ENCODE measurements at regions not wholly inside any gene's neighbourhood (a gene's known extent, or its start where the extent isn't known, plus 50 kb on each side); places are given as distances from the start of the nearest gene placed in this dataset.

DNA sequence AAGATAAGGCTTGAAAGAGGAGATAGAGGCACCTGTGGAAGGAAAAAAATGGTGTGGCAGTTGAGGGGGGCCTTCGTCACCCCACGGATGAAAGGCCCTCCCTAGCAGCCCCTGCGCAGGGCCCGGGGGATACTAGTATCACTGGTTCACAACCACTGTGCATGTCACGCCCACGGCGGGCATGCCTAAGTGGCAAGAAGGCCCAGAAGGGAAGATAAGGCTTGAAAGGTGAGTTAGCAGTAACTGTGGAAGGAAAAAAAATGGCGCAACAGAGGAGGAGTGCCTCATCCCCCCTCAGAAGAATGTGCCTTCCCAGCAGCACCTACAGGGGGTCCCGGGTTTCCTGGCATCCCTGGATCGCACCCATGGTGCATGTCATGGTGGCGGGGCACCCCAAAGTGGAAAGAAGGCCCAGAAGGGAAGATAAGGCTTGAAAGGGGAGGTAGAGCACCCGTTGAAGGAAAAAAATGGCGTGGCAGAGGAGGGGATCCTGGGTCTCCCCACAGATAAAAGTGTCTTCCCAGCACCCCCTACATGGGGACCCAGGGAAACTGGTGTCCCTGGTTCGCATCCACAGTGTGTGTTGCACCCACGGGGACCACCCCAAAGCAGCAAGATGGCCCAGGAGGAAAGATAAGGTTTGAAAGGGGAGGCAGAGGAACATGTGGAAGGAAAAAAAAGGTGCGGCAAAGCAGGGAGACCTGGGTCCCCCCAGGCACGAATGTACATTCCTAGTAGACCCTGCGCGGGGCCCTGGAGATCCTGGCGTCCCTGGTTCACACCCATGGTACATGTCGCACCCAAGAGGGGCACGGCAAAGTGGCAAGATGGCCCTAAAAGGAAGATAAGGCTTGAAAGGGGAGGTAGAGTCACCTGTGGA, 279.2 kb downstream of the ALG10 start:
- TF ChIP-seq POLR2AphosphoS5 (IDR thresholded peaks at IDR 0.05; ENCODE audit: borderline replicate concordance, low read depth, low read length) (no peak), EZH2 (IDR thresholded peaks at IDR 0.05) (no peak)
